AML-193 (cell line): ENCODE measurements at regions not wholly inside any gene's neighbourhood (a gene's known extent, or its start where the extent isn't known, plus 50 kb on each side); places are given as distances from the start of the nearest gene placed in this dataset.

Experiments
- DNase-seq, 2 experiments: peaks; one replicate each; lab custom pipeline; 2025; lab: John Stamatoyannopoulos, UW

- DNase-seq, result no peak
Observed at GRCh38 chr7:118079369-118079768, 104.6 kb upstream of the LSM8 start.

GRCh38 chr7:118080947-118081346 lies 103.0 kb upstream of the LSM8 start:
- no peak for DNase-seq

GRCh38 chr7:118082506-118082905 lies 101.5 kb upstream of the LSM8 start:
- no peak for DNase-seq

- no peak for DNase-seq
Observed at GRCh38 chr7:118085000-118085399, 99.0 kb upstream of the LSM8 start.

GRCh38 chr7:118087126-118087525 lies 96.8 kb upstream of the LSM8 start:
- no peak for DNase-seq

GRCh38 chr7:118094044-118094443 lies 89.9 kb upstream of the LSM8 start:
- no peak for DNase-seq

- peak; percentile 49 to 56 for DNase-seq
Observed at GRCh38 chr7:118104812-118105441, 79.0 kb upstream of the LSM8 start.

- no peak for DNase-seq
Observed at GRCh38 chr7:118109607-118110006, 74.4 kb upstream of the LSM8 start.

GRCh38 chr7:118110178-118110925 lies 73.6 kb upstream of the LSM8 start:
- peak; percentile 34 to 58 for DNase-seq

- DNase-seq, result no peak
Observed at GRCh38 chr7:118111347-118111746, 72.6 kb upstream of the LSM8 start.

GRCh38 chr7:118114175-118114574 lies 69.8 kb upstream of the LSM8 start:
- DNase-seq, result no peak

GRCh38 chr7:118129041-118129795 lies 54.7 kb upstream of the LSM8 start:
- no peak for DNase-seq

- DNase-seq, result no peak
Observed at GRCh38 chr7:118132764-118133163, 51.2 kb upstream of the LSM8 start.
